ENCODE measurements at regions not wholly inside any gene's neighbourhood (a gene's known extent, or its start where the extent isn't known, plus 50 kb on each side); places are given as distances from the start of the nearest gene placed in this dataset.

DNA sequence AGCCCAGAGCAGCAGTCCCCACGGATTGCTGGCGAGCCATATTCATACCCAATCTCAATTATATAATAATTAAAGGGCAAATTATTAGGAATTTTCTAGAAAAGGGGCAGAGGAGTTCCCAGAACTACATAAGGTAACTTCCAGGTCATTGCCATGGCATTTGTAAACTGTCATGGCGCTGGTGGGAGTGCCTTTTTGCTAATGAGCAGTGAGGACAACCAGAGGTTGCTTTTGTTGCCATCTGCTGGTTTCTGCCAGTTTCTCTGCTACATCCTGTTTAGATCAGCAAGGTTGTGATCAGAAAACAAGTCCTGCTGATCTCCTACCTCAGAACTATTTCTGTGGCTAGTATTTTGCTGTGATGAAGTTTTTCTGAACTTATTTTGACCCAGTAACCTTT, 159.8 kb upstream of the PIEZO2 start:
- TF ChIP-seq, protein P1, sequence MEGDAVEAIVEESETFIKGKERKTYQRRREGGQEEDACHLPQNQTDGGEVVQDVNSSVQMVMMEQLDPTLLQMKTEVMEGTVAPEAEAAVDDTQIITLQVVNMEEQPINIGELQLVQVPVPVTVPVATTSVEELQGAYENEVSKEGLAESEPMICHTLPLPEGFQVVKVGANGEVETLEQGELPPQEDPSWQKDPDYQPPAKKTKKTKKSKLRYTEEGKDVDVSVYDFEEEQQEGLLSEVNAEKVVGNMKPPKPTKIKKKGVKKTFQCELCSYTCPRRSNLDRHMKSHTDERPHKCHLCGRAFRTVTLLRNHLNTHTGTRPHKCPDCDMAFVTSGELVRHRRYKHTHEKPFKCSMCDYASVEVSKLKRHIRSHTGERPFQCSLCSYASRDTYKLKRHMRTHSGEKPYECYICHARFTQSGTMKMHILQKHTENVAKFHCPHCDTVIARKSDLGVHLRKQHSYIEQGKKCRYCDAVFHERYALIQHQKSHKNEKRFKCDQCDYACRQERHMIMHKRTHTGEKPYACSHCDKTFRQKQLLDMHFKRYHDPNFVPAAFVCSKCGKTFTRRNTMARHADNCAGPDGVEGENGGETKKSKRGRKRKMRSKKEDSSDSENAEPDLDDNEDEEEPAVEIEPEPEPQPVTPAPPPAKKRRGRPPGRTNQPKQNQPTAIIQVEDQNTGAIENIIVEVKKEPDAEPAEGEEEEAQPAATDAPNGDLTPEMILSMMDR (CRISPR knock-in tag; IDR thresholded peaks at IDR 0.05): peak; percentile 40
- TF ChIP-seq NAIF1 (CRISPR knock-in tag; IDR thresholded peaks at IDR 0.05; ENCODE audit: borderline replicate concordance) (no peak), AFF4 (CRISPR knock-in tag; IDR thresholded peaks at IDR 0.05) (no peak), DMAP1 (CRISPR knock-in tag; IDR thresholded peaks at IDR 0.05) (no peak), ZNF850 (CRISPR knock-in tag; conservative IDR thresholded peaks at IDR 0.05) (no peak), ZBTB21 (CRISPR knock-in tag; IDR thresholded peaks at IDR 0.05) (no peak)
